GM12891 (cell line): ENCODE measurements at regions not wholly inside any gene's neighbourhood (a gene's known extent, or its start where the extent isn't known, plus 50 kb on each side); places are given as distances from the start of the nearest gene placed in this dataset.

Experiments used
- PAX5 ChIP-seq: IDR thresholded peaks from 2 replicates; pipeline ENCODE4 v1.6.1; 2011; ENCODE audit warnings: low read length, moderate library complexity, mild to moderate bottlenecking; ENCODE audit not compliant: insufficient read depth, severe bottlenecking
- POLR2A ChIP-seq: IDR thresholded peaks from 2 replicates; pipeline ENCODE4 v1.6.1; 2011; ENCODE audit warnings: low read depth, low read length, control low read depth
- POLR2AphosphoS5 ChIP-seq: IDR thresholded peaks from 2 replicates; pipeline ENCODE4 v1.6.1; 2011; ENCODE audit warnings: low read depth, low read length, control low read depth
- POU2F2 ChIP-seq: IDR thresholded peaks from 2 replicates; pipeline ENCODE4 v1.6.1; 2011; ENCODE audit warnings: low read depth, mild to moderate bottlenecking, control low read depth, low read length, moderate library complexity
- SPI1 ChIP-seq: IDR thresholded peaks from 2 replicates; pipeline ENCODE4 v1.6.1; 2011; ENCODE audit warnings: low read depth, low read length, control low read depth
- TAF1 ChIP-seq: IDR thresholded peaks from 2 replicates; pipeline ENCODE4 v1.6.1; 2011; ENCODE audit warnings: low read depth, low read length, control low read depth

GRCh38 chr2:71827973-71828372, 319.7 kb downstream of the CYP26B1 start:
- no peak for TF ChIP-seq POLR2A
- TF ChIP-seq POLR2AphosphoS5 = no peak
- TF ChIP-seq TAF1 = no peak
- TF ChIP-seq SPI1 = no peak
- TF ChIP-seq PAX5 = no peak
- no peak for TF ChIP-seq POU2F2
